ENCODE measurements at regions not wholly inside any gene's neighbourhood (a gene's known extent, or its start where the extent isn't known, plus 50 kb on each side); places are given as distances from the start of the nearest gene placed in this dataset.

DNA sequence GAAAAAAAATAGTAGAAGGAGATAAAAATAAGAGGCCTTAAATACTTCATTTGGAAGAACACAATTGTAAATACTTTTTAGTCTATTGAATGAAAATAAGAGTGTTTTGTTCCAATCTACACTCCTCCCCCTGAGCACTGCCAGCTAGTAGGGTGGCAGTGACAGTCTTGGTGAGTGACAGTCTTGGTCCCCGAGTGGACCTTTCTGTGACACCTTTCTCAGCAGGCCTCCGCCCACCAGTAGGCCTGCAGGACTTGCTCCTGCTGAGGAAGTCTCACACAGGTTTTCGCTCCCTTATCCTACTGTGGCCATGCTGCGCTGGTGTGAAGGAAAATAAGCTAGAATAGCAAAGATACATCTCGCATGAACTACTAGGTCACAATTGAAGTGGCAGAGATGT, 666.8 kb downstream of the NR4A2 start:
- TF ChIP-seq, protein P1, sequence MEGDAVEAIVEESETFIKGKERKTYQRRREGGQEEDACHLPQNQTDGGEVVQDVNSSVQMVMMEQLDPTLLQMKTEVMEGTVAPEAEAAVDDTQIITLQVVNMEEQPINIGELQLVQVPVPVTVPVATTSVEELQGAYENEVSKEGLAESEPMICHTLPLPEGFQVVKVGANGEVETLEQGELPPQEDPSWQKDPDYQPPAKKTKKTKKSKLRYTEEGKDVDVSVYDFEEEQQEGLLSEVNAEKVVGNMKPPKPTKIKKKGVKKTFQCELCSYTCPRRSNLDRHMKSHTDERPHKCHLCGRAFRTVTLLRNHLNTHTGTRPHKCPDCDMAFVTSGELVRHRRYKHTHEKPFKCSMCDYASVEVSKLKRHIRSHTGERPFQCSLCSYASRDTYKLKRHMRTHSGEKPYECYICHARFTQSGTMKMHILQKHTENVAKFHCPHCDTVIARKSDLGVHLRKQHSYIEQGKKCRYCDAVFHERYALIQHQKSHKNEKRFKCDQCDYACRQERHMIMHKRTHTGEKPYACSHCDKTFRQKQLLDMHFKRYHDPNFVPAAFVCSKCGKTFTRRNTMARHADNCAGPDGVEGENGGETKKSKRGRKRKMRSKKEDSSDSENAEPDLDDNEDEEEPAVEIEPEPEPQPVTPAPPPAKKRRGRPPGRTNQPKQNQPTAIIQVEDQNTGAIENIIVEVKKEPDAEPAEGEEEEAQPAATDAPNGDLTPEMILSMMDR (IDR thresholded peaks at IDR 0.05): no peak
- TF ChIP-seq POLR2A (IDR thresholded peaks at IDR 0.05): no peak

Data from right lobe of liver (tissue), 4 donors.